MM.1S (cell line): ENCODE measurements at regions not wholly inside any gene's neighbourhood (a gene's known extent, or its start where the extent isn't known, plus 50 kb on each side); places are given as distances from the start of the nearest gene placed in this dataset.

Experiments used
- DNase-seq: peaks from one replicate; pipeline ENCODE4 v3.0.0-alpha.2; 2015
- H2AFZ ChIP-seq: fragments of 300-600 bp; sonication (generic); 2 replicates; pipeline ENCODE4 v1.6.0; 2016; ENCODE audit warnings: antibody characterized with exemption, low read length
- H3F3A ChIP-seq: fragments of 300-600 bp; sonication (generic); 2 replicates; pipeline ENCODE4 v1.6.1; 2016; ENCODE audit warnings: mild to moderate bottlenecking, antibody characterized with exemption, low read length, moderate library complexity, mixed read lengths; ENCODE audit not compliant: insufficient read depth
- H3K27ac ChIP-seq: fragments of 300-600 bp; sonication (generic); 2 replicates; pipeline ENCODE4 v1.5.1; 2016; ENCODE audit warnings: mild to moderate bottlenecking, low read length
- H3K27me3 ChIP-seq: fragments of 300-600 bp; sonication (generic); replicated peaks from 2 replicates; pipeline ENCODE4 v1.6.0; 2016; ENCODE audit warnings: low read length; ENCODE audit not compliant: insufficient read depth
- H3K36me3 ChIP-seq: fragments of 300-600 bp; sonication (generic); replicated peaks from 2 replicates; pipeline ENCODE4 v1.6.1; 2016; ENCODE audit warnings: mild to moderate bottlenecking, low read length, mixed read lengths; ENCODE audit not compliant: insufficient read depth
- H3K4me1 ChIP-seq: fragments of 300-600 bp; sonication (generic); 2 replicates; pipeline ENCODE4 v1.6.1; 2016; ENCODE audit warnings: low read length, mixed read lengths
- H3K4me2 ChIP-seq: fragments of 300-600 bp; sonication (generic); 2 replicates; pipeline ENCODE4 v1.6.0; 2016; ENCODE audit warnings: low read depth, low read length
- H3K4me3 ChIP-seq: fragments of 300-600 bp; sonication (generic); 2 replicates; pipeline ENCODE4 v1.5.1; 2016; ENCODE audit warnings: low read length, mixed read lengths
- H3K79me2 ChIP-seq: fragments of 300-600 bp; sonication (generic); 2 replicates; pipeline ENCODE4 v1.6.1; 2016; ENCODE audit warnings: mixed run types, low read length, mixed read lengths
- H3K9ac ChIP-seq: fragments of 300-600 bp; sonication (generic); 2 replicates; pipeline ENCODE4 v1.6.1; 2016; ENCODE audit warnings: low read length, mixed read lengths
- H3K9me2 ChIP-seq: fragments of 300-600 bp; sonication (generic); replicated peaks from 2 replicates; pipeline ENCODE4 v1.6.1; 2016; ENCODE audit warnings: mild to moderate bottlenecking, low read length, mixed read lengths; ENCODE audit not compliant: insufficient read depth
- H3K9me3 ChIP-seq: fragments of 300-600 bp; sonication (generic); replicated peaks from 2 replicates; pipeline ENCODE4 v1.6.1; 2016; ENCODE audit warnings: mild to moderate bottlenecking, low read length, mixed read lengths; ENCODE audit not compliant: insufficient read depth
- H4K20me1 ChIP-seq: fragments of 300-600 bp; sonication (generic); 2 replicates; pipeline ENCODE4 v1.6.1; 2016; ENCODE audit warnings: mild to moderate bottlenecking, low read length, moderate library complexity, mixed read lengths; ENCODE audit not compliant: insufficient read depth
- EZH2 ChIP-seq: fragments of 300-600 bp; sonication (generic); optimal IDR thresholded peaks from 2 replicates; pipeline ENCODE3; 2017; ENCODE audit warnings: low read depth, mild to moderate bottlenecking, antibody characterized with exemption, low read length, mixed read lengths
- EZH2phosphoT487 ChIP-seq: fragments of 300-600 bp; sonication (generic); IDR thresholded peaks from 2 replicates; pipeline ENCODE4 v1.6.1; 2018; ENCODE audit warnings: antibody characterized with exemption, low read length
- TF ChIP-seq, protein P1 (sequence below): fragments of 300-600 bp; sonication (generic); IDR thresholded peaks from 2 replicates; pipeline ENCODE4 v1.5.1; 2016; ENCODE audit warnings: antibody characterized with exemption, low read length, mixed read lengths

DNA sequence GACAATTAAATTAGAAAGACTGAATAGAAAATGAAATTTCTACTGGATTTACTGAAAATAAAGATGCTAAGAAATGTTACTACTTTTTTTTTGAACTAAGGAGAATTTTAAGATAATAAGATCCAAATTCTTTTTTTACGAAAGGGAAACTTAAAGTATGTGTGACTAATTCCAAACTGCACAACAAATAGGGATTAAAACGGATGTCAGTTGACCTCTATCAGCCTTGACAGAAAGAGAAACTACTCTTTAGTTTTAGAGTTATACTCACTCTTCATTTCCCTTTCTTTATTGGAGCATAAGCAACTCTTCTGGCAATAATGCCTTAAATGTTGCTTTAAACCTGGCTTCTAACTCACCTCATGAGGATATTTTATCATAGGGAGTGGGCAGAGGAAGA lies 273.8 kb downstream of the SLITRK6 start:
- Histone ChIP-seq H3K4me1 (no peaks in the 10 kb centered on the region), H3K4me3 (no peak overlapping the region), H3K27ac (no peak overlapping the region), H3K9ac (no peak overlapping the region), H3K9me3 (no peaks in the 10 kb centered on the region), H3K79me2 (no peaks in the 10 kb centered on the region), H3F3A (no peaks in the 10 kb centered on the region), H2AFZ (no peak overlapping the region), H4K20me1 (no peaks in the 10 kb centered on the region), H3K36me3 (no peaks in the 10 kb centered on the region), H3K27me3 (no peaks in the 10 kb centered on the region), H3K9me2 (no peaks in the 10 kb centered on the region), H3K4me2 (no peak overlapping the region)
- TF ChIP-seq EZH2, result no peak
- TF ChIP-seq, protein P1, sequence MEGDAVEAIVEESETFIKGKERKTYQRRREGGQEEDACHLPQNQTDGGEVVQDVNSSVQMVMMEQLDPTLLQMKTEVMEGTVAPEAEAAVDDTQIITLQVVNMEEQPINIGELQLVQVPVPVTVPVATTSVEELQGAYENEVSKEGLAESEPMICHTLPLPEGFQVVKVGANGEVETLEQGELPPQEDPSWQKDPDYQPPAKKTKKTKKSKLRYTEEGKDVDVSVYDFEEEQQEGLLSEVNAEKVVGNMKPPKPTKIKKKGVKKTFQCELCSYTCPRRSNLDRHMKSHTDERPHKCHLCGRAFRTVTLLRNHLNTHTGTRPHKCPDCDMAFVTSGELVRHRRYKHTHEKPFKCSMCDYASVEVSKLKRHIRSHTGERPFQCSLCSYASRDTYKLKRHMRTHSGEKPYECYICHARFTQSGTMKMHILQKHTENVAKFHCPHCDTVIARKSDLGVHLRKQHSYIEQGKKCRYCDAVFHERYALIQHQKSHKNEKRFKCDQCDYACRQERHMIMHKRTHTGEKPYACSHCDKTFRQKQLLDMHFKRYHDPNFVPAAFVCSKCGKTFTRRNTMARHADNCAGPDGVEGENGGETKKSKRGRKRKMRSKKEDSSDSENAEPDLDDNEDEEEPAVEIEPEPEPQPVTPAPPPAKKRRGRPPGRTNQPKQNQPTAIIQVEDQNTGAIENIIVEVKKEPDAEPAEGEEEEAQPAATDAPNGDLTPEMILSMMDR, result no peak
- TF ChIP-seq EZH2phosphoT487, result no peak
- DNase-seq, result no peak

DNA sequence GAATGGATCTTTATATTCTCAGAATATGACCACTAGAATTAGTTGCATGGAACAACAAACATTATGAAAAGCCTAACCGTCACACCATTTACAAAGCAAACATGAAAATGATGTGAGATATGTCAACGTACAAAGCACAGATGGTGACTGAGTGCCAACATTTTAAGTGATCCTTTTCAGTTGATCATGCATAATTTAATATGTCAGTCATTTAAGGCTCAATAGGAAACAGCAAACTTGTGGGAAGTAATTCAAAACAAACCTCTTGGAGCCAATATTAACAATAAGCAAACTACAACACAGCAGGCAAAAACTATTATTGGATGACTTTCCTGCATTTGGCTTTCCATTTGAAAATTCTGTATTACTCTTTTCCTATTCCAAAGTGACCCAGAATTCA lies 277.6 kb downstream of the SLITRK6 start:
- H3F3A ChIP-seq, result no peaks in the 10 kb centered on the region
- H3K36me3 ChIP-seq, result no peaks in the 10 kb centered on the region
- TF ChIP-seq EZH2phosphoT487, result no peak
- TF ChIP-seq, protein P1, result no peak
- no peaks in the 10 kb centered on the region for H3K4me1 ChIP-seq
- no peak overlapping the region for H3K4me2 ChIP-seq
- DNase-seq, result no peak
- H3K9me2 ChIP-seq, result no peaks in the 10 kb centered on the region
- no peaks in the 10 kb centered on the region for H3K27me3 ChIP-seq
- H3K4me3 ChIP-seq, result no peak overlapping the region
- H2AFZ ChIP-seq, result no peak overlapping the region
- H3K9me3 ChIP-seq, result no peaks in the 10 kb centered on the region
- H3K27ac ChIP-seq, result no peak overlapping the region
- no peaks in the 10 kb centered on the region for H4K20me1 ChIP-seq
- no peaks in the 10 kb centered on the region for H3K79me2 ChIP-seq
- no peak overlapping the region for H3K9ac ChIP-seq

DNA sequence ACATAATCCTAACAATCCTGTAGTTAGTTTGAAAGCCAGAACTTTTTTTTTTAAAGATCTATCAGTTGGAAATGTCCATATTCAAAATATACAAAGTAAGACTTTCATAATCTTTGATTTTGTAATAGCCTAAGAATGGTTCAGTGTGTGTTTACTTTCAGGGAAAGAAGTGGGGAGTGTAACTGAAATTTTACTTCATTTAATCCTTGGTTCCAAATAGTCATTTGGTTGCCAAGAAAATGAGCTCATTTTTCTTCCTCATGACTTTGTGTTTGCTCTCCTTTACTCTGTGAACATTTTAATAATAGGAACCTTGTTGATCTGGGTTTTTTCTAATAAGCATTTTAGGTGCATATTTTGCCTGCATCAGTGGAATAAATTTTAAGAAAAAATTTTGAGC lies 278.8 kb downstream of the SLITRK6 start:
- no peak overlapping the region for H3K27ac ChIP-seq
- H4K20me1 ChIP-seq, result no peaks in the 10 kb centered on the region
- H3K9me3 ChIP-seq, result no peaks in the 10 kb centered on the region
- no peaks in the 10 kb centered on the region for H3K4me1 ChIP-seq
- H3K9me2 ChIP-seq, result no peaks in the 10 kb centered on the region
- no peaks in the 10 kb centered on the region for H3K36me3 ChIP-seq
- TF ChIP-seq EZH2phosphoT487 (no peak), EZH2 (no peak)
- TF ChIP-seq, protein P1, result no peak
- no peak overlapping the region for H2AFZ ChIP-seq
- H3K4me2 ChIP-seq, result no peak overlapping the region
- H3K79me2 ChIP-seq, result no peaks in the 10 kb centered on the region
- no peaks in the 10 kb centered on the region for H3K27me3 ChIP-seq
- no peak for DNase-seq
- H3K9ac ChIP-seq, result no peak overlapping the region
- H3K4me3 ChIP-seq, result no peak overlapping the region
- H3F3A ChIP-seq, result no peaks in the 10 kb centered on the region

DNA sequence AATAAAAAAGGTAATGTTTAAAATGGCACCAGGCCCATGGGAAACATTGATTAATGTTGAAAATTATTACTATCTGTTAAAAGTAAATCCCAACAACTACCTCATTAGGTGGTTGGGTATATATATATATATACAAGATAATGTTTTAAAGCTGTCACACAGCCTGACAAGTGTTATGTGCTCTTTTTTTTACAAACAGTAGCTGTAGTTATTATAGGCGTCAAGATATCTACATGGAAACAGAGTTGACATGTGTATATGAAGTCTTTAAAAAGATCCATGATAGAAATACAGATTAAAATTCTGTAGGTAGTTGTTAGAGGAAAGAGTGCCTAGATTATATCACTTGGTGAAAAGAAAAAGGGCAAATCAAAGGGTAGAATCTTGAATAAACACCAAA lies 279.9 kb downstream of the SLITRK6 start:
- H3K9me2 ChIP-seq, result no peaks in the 10 kb centered on the region
- TF ChIP-seq, protein P1, result no peak
- TF ChIP-seq EZH2 (no peak), EZH2phosphoT487 (no peak)
- H3K27ac ChIP-seq, result no peak overlapping the region
- H3K4me2 ChIP-seq, result no peak overlapping the region
- no peaks in the 10 kb centered on the region for H3K36me3 ChIP-seq
- H3K9me3 ChIP-seq, result no peaks in the 10 kb centered on the region
- no peaks in the 10 kb centered on the region for H3F3A ChIP-seq
- no peak for DNase-seq
- no peak overlapping the region for H3K9ac ChIP-seq
- no peaks in the 10 kb centered on the region for H3K79me2 ChIP-seq
- H3K4me3 ChIP-seq, result no peak overlapping the region
- no peaks in the 10 kb centered on the region for H3K27me3 ChIP-seq
- no peaks in the 10 kb centered on the region for H3K4me1 ChIP-seq
- H2AFZ ChIP-seq, result no peak overlapping the region
- no peaks in the 10 kb centered on the region for H4K20me1 ChIP-seq
